Heart left ventricle (tissue), 16 donors: ENCODE measurements at regions not wholly inside any gene's neighbourhood (a gene's known extent, or its start where the extent isn't known, plus 50 kb on each side); places are given as distances from the start of the nearest gene placed in this dataset.

Experiments used
- ATAC-seq, 4 donors: fragments of 200-7000 bp; cut with Tn5 transposase; one replicate each; pipeline ENCODE4 v1.9.1; 2020 to 2022; ENCODE audit warnings: moderate library complexity in 4 of 4, mild to moderate bottlenecking in 3 of 4, moderate number of reproducible peaks in 1 of 4
- DNase-seq, 5 donors: peaks; one replicate each; pipeline ENCODE4 v3.0.0-alpha.2; 2020
- H3K27ac ChIP-seq, 12 donors: fragments of 200-600 bp; sonication (generic) in 4 of 12; one replicate each; pipeline versions ENCODE4 v1.5.0 to v1.8.0; 2016 to 2022; ENCODE audit warnings: mild to moderate bottlenecking in 2 of 12
- H3K27me3 ChIP-seq, 9 donors: fragments of 200-600 bp; sonication (generic) in 2 of 9; one replicate each; pipeline versions ENCODE4 v1.5.1 to v1.8.0; 2016 to 2022; ENCODE audit warnings: mild to moderate bottlenecking in 3 of 9
- H3K36me3 ChIP-seq, 9 donors: fragments of 200-600 bp; sonication (generic) in 2 of 9; one replicate each; pipeline versions ENCODE4 v1.5.0 to v1.8.0; 2018 to 2022; ENCODE audit warnings: mild to moderate bottlenecking in 2 of 9
- H3K4me1 ChIP-seq, 12 donors: fragments of 200-600 bp; sonication (generic) in 4 of 12; one replicate each; pipeline versions ENCODE4 v1.5.0 to v1.8.0; 2016 to 2022; ENCODE audit warnings: mild to moderate bottlenecking in 3 of 12
- H3K4me3 ChIP-seq, 12 donors: fragments of 200-600 bp; sonication (generic) in 4 of 12; one replicate each; pipeline versions ENCODE4 v1.5.0 to v1.8.0; 2017 to 2022; ENCODE audit warnings: mild to moderate bottlenecking in 9 of 12, moderate library complexity in 4 of 12
- H3K9me3 ChIP-seq, 12 donors: fragments of 200-600 bp; sonication (generic) in 4 of 12; one replicate each; pipeline versions ENCODE4 v1.5.0 to v1.8.0; 2016 to 2022; ENCODE audit warnings: mild to moderate bottlenecking in 1 of 12
- CTCF ChIP-seq, 12 donors: fragments of 200-600 bp; sonication (generic) in 4 of 12; IDR thresholded peaks; one replicate each; pipeline versions ENCODE4 v1.5.0 to v1.8.0; 2018 to 2022; ENCODE audit warnings: antibody characterized with exemption in 12 of 12, mild to moderate bottlenecking in 5 of 12
- POLR2A ChIP-seq, 2 donors: fragments of 450-650 bp; IDR thresholded peaks; one replicate each; pipeline ENCODE4 v1.6.1; 2017; ENCODE audit warnings: antibody characterized with exemption in 2 of 2, mild to moderate bottlenecking in 2 of 2, moderate library complexity in 2 of 2
- WGBS, 4 donors: extraction: QIAGEN DNeasy Blood & Tissue Kit in 2 of 4; methylation state at CpG; one replicate each; pipeline versions ENCODE4 v1.1.5 to v1.1.7; 2013 to 2018; 5-methylcytosine and 5-hydroxymethylcytosine counted together
- intact Hi-C, 10 donors: fragments of 100-400 bp; cut with DNase I; formaldehyde crosslinking; loops; one replicate each; pipeline versions ENCODE4 v1.11.1 to v1.14.2; 2022
- donor health status: ischemic (EF 13 %, LVEDD 7.1; RV severe dilation, severe dysfunction).
- donor health status: healthy with polysubstance abuse.
- donor health status: DM: no; HTN: yes; CAD: no.
- donor health status: DM: no; HTN: no; CAD: no.
- donor health status: ischemic (EF 25% LVEDD 6.9; RV normal size, moderate dysfunction).
- donor health status: ischemic (EF 25% LVEDD 5.7; RV mildly dilated, moderate dysfunction).
- donor health status: healthy.
- donor health status: DM: yes; HTN: yes; CAD: no.
- donor health status: ischemic (EF 35%, LVEDD 5.7; RV mildly dilated, moderate dysfunction).
- donor health status: nonischemic (EF 11% LVEDD 7.7; RV severe dilation, severe dysfunction).
- donor health status: DM: yes; HTN: yes; CAD: no.
- donor health status: PGD.
- donor health status: ischemic (EF 29% LVEDD 5.4; RV normal size, mild dysfunction).
- donor health status: nonischemic (EF 23%, LVEDD 6.1; RV moderate dilation, normal function).

- Histone ChIP-seq H3K27me3 (no peaks in the 10 kb centered on the region), H3K4me1 (no peaks in the 10 kb centered on the region), H3K36me3 (no peaks in the 10 kb centered on the region), H3K4me3 (no peak overlapping the region), H3K27ac (no peak overlapping the region), H3K9me3 (no peaks in the 10 kb centered on the region)
- ATAC-seq (no peak), DNase-seq (no peak)
- intact Hi-C loops = no loop called here
- 92 to 96% (median 95%) methylated on average over 1 of the region's 1 CpG for WGBS, 4 donors
- TF ChIP-seq CTCF (IDR thresholded peaks at IDR 0.05) (no peak), POLR2A (IDR thresholded peaks at IDR 0.05) (no peak)
These were observed 252.4 kb downstream of the SEC23A start for GRCh38 chr14:38850664-38851063.

- no peaks in the 10 kb centered on the region for H3K4me1 ChIP-seq
- no peak for DNase-seq
- TF ChIP-seq CTCF (IDR thresholded peaks at IDR 0.05) (no peak), POLR2A (IDR thresholded peaks at IDR 0.05) (no peak)
- H3K27ac ChIP-seq = no peak overlapping the region
- H3K9me3 ChIP-seq = no peaks in the 10 kb centered on the region
- no peaks in the 10 kb centered on the region for H3K27me3 ChIP-seq
- H3K36me3 ChIP-seq = no peaks in the 10 kb centered on the region
- H3K4me3 ChIP-seq = no peak overlapping the region
- intact Hi-C loops = no loop called here
- WGBS, 4 donors = 55 to 64% (median 58%) methylated on average over 2 of the region's 2 CpGs
- no peak for ATAC-seq
These were observed 254.6 kb downstream of the SEC23A start for GRCh38 chr14:38848243-38848935.

GRCh38 chr14:38847161-38847560, 255.9 kb downstream of the SEC23A start:
- H3K36me3 ChIP-seq = no peaks in the 10 kb centered on the region
- intact Hi-C loops = no loop called here
- H3K27me3 ChIP-seq = no peaks in the 10 kb centered on the region
- H3K4me1 ChIP-seq = no peaks in the 10 kb centered on the region
- no peak overlapping the region for H3K4me3 ChIP-seq
- ATAC-seq = no peak
- no peak overlapping the region for H3K27ac ChIP-seq
- WGBS, 4 donors = 56 to 58% (median 57%) methylated on average over 3 of the region's 3 CpGs
- H3K9me3 ChIP-seq = no peaks in the 10 kb centered on the region
- no peak for DNase-seq
- TF ChIP-seq CTCF (IDR thresholded peaks at IDR 0.05) (no peak), POLR2A (IDR thresholded peaks at IDR 0.05) (no peak)

GRCh38 chr14:38839694-38840365, 263.2 kb downstream of the SEC23A start:
- no peak for TF ChIP-seq CTCF (IDR thresholded peaks at IDR 0.05)
- TF ChIP-seq POLR2A (IDR thresholded peaks at IDR 0.05) = no peak
- WGBS, 4 donors = 33 to 40% (median 37%) methylated on average over 3 of the region's 3 CpGs
- Histone ChIP-seq H3K4me1 (peaks cover 0 to 20% (median 2%) of the 10 kb centered on the region in 12 donors), H3K4me3 (no peak overlapping the region), H3K27ac (peak overlapping the region in 1 of 12 donors; percentile 9), H3K9me3 (no peaks in the 10 kb centered on the region), H3K27me3 (no peaks in the 10 kb centered on the region), H3K36me3 (no peaks in the 10 kb centered on the region)
- intact Hi-C loops = no loop called here
- DNase-seq = no peak
- ATAC-seq = peak in 2 of 4 donors; percentile 42 to 50
